OCI-LY7 (cell line): ENCODE measurements at regions not wholly inside any gene's neighbourhood (a gene's known extent, or its start where the extent isn't known, plus 50 kb on each side); places are given as distances from the start of the nearest gene placed in this dataset.

Source experiments
- CTCF ChIP-seq: fragments of 200-600 bp; sonication (generic); conservative IDR thresholded peaks from 2 replicates; pipeline ENCODE4 v1.5.1; 2014; ENCODE audit warnings: mild to moderate bottlenecking, antibody characterized with exemption, low read length, moderate library complexity, mixed read lengths
- EZH2phosphoT487 ChIP-seq: fragments of 200-600 bp; sonication (generic); IDR thresholded peaks from 2 replicates; pipeline ENCODE4 v1.6.1; 2018; ENCODE audit warnings: low read depth, borderline replicate concordance, mild to moderate bottlenecking, mixed run types, antibody characterized with exemption, low read length, moderate library complexity, mixed read lengths

- no peak for TF ChIP-seq CTCF
- no peak for TF ChIP-seq EZH2phosphoT487
Measured at GRCh38 chr3:147812186-147812911, 403.2 kb downstream of the ZIC1 start.
